Renal cortex interstitium (tissue), 11 donors: ENCODE measurements at regions not wholly inside any gene's neighbourhood (a gene's known extent, or its start where the extent isn't known, plus 50 kb on each side); places are given as distances from the start of the nearest gene placed in this dataset.

Experiments used
- DNase-seq, 11 donors: peaks; one replicate each; pipeline ENCODE4 v3.0.0-alpha.2; 2013; ENCODE audit warnings: low read depth in 9 of 11, low spot score in 4 of 11; ENCODE audit errors: extremely low read depth in 1 of 11

GRCh38 chr4:15130441-15130840, 128.2 kb downstream of the CPEB2 start:
- DNase-seq = no peak

- no peak for DNase-seq
These were observed 129.3 kb downstream of the CPEB2 start for GRCh38 chr4:15131551-15131950.

- DNase-seq = no peak
These were observed 130.5 kb downstream of the CPEB2 start for GRCh38 chr4:15132739-15133138.

GRCh38 chr4:15139599-15139998, 137.3 kb downstream of the CPEB2 start:
- DNase-seq = no peak

GRCh38 chr4:15142201-15142600, 139.9 kb downstream of the CPEB2 start:
- no peak for DNase-seq

GRCh38 chr4:15143551-15143950, 141.3 kb downstream of the CPEB2 start:
- no peak for DNase-seq

GRCh38 chr4:15144249-15144966, 142.1 kb downstream of the CPEB2 start:
- no peak for DNase-seq

GRCh38 chr4:15144967-15145295, 142.7 kb downstream of the CPEB2 start:
- no peak for DNase-seq

GRCh38 chr4:15145709-15146108, 143.4 kb downstream of the CPEB2 start:
- no peak for DNase-seq

- no peak for DNase-seq
These were observed 145.4 kb downstream of the CPEB2 start for GRCh38 chr4:15147714-15148113.

GRCh38 chr4:15148199-15148598, 145.9 kb downstream of the CPEB2 start:
- DNase-seq = no peak

GRCh38 chr4:15148691-15149090, 146.4 kb downstream of the CPEB2 start:
- no peak for DNase-seq

GRCh38 chr4:15149234-15149838, 147.1 kb downstream of the CPEB2 start:
- DNase-seq = no peak

GRCh38 chr4:15149839-15150592, 147.7 kb downstream of the CPEB2 start:
- peak in 9 of 11 donors; percentile 15 to 37 (median 18) for DNase-seq

GRCh38 chr4:15150631-15151030, 148.3 kb downstream of the CPEB2 start:
- no peak for DNase-seq

- DNase-seq = no peak
These were observed 148.8 kb downstream of the CPEB2 start for GRCh38 chr4:15151033-15151432.

- no peak for DNase-seq
These were observed 151.4 kb downstream of the CPEB2 start for GRCh38 chr4:15153662-15154061.

- peak in 1 of 11 donors; percentile 3 for DNase-seq
These were observed 156.3 kb downstream of the CPEB2 start for GRCh38 chr4:15158406-15159091.

GRCh38 chr4:15159477-15160019, 157.3 kb downstream of the CPEB2 start:
- DNase-seq = no peak

GRCh38 chr4:15161439-15161838, 159.2 kb downstream of the CPEB2 start:
- DNase-seq = no peak
